ENCODE measurements at regions not wholly inside any gene's neighbourhood (a gene's known extent, or its start where the extent isn't known, plus 50 kb on each side); places are given as distances from the start of the nearest gene placed in this dataset.
"Not testable (repeated sequence)": the region's sequence is repeated elsewhere in the genome, so short reads cannot be mapped to it uniquely, and the experiment has no call there.

DNA sequence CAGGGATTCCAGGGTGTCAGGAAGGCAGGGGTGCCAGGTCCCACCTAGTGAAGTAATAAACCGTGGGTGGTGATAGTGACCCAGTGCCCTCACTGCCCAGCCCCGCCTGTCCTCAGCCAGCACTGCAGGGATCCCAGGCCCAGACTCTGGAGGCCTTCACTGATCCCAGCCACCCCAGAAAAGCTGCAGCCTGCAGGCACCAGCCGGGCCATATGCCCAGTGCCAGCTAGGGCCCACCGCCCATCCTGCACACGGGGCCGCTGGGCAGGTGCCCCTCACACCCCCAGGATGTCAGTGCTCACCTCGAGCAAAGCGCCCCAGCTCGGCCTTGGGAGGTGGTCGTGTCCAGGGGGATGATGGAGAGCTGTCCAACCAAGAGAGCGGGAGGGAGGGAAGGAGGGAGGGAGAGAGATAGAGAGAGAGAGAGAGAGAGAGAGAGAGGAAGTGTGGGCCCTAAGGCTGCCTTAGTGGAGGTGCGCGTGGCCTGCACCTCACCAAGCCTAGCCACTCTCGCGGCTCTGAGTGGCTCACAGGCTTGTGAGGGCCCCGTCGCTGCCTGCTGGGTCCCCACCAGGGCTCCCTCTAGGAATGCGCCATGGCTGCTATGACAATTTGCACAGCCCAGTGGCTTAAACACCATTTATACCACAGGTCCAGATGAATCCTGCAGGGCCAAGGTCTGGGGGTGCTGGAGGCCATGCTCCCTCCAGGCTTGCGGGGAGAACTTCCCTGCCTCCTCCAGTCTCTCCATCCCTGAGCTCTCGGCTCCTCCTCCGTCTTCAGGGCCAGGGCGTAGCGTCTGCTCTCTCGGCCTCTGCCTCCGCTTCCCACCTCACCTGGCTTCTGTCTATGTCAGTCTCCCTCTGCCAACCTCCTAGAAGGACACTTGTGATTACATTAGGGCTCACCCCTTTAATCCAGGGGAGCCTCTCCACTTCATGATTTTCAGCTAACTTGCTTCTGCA is 401.0 kb downstream of the TMEM121 start:
- DNase-seq = no peak

DNA sequence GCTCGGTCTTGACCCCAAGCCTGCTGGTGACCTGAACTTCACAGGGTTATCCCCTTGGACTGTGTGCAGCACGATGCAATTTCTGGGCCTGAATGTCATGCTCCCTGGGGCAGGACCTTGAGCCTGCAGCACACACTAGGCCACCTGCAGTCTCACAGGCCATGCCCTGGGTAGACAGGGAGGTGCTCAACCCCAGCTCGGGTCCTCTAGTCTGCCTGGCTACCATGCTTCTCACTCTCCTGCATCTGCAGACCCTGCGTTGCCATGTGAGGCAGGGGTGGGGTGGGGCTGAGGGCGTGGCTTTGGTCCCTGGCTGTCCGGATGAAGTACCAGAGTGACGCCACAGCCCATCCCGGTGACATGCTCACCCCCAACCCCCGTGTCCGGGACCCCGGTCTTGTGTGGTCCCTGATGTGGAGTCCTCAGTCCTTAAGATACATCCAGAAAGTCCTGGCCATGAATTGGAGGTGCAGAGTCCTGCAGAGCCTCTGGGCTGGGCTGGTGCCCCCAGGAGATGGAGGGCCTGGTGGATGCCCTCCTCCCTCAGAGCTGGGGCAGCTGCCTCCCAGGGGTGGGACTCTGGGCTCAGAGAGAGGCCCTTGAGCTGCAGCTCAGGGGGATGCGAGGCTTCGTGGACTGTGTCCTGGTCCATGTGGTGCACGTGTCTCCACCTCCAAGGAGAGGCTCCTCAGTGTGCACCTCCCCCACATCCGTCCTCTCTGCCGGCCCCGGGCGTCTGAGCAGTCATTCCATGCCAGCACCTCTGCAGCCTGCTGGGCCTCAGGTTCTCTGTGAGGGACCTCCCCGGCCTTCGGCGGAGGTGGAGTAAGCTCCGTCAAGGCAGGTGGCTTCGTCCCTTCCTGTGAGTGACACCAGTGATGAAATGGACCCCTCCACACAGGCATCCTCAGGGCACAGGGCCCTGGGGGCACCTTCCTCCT is 402.1 kb downstream of the TMEM121 start:
- DNase-seq = not testable (repeated sequence)

DNA sequence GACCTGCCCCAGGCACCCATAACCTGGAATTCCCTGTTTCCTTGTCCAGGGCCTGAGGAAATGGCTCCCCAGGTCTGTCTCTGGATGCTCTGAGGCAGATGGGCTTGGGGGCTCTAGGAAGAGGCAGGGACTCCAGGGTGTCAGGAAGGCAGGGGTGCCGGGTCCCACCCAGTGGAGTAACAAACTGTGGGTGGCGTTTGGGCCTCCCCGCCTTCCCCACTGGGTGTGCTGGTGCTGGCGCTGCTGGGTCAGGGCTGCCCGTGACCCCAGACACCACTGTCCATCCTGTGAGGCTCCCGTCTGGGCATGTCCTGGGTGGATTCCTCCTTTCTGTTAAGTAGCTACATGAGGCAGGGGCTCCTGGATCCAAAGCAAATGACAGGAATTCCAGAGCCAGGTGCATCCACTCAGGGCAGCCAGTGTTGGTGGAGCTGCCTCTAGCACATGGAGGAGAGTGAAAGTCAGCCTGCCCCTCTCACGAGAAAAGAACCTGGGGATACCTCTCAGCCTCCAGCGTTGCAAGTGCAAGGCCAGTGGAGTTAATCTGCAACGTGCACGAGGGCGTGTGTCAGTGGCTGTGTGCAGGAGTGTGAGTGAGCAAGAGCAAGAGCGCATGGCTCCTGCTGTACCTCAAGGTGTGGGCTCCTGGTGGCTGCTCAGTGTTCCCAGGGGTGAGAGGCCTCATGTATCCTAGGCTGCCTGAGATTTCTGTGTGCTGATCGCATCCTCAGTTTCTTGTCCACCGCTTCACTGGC is 403.1 kb downstream of the TMEM121 start:
- DNase-seq = no peak

DNA sequence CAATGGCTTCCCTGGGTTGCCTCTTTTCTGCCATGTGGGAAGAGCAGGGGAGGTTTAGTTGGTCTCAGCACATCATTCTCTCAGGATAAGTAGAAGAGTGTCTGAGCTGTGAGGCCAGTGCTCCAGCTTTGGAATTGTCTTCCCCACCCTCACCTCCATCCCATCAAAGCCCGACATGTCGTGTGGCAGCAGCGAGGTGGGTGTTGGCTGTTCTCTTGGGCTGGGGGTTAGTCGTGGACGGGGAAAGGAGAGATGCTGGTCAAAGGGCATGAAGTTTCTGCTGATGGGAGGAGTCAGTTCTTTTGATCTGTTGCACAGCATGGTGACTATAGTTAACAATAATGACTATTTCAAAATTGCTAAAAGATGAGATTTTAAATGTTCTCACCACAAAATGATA is 404.2 kb downstream of the TMEM121 start:
- DNase-seq = no peak

DNA sequence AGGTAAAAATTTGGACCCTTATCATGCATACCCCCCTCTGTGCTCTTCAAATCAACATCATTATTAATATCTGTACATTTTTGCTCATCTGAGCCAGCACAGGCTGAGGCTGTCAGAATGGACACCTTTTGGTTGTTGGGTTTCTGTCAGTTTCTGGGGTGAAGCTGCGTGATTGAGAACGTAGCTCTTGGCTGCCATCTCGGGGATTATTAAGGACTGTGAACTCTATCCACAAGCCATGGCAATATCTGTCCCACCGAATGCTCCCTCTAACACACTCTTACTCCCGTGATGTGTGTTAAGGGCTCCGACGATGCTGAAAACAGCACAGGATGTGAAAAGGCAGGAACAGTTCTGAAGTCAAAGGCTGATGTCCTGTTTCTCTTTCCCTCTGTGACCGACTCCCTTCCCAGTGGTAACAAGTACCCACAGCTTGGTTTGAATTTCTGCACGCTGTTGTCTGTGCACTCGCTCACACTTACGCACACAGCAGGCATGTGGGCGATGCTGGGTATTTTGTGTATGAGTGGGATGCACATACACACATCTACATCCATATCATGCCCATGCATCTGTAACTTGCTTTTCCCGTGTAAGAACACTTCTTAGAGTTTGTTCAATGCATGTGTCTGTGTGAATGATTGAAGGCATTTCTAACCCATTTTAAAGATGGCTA is 405.6 kb downstream of the TMEM121 start:
- no peak for DNase-seq

DNA sequence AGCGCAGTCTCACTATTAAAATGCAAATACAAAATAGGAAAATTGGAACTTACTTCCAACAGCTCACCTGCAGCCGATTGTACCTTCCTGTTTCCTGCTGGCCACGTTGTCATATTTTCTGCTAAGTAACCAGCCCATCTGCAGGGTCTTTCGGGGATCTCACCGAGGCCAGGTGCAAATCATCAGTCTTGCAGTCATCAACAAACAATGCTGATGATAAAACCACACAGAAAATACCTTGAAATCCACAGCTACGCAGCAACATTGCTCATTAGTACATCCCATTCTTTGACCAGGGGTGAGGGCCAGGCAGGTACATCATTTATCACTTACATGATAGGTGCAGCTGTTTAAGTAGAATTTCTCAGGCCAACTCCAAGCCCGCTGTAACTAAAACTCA is 406.9 kb downstream of the TMEM121 start:
- DNase-seq = no peak

DNA sequence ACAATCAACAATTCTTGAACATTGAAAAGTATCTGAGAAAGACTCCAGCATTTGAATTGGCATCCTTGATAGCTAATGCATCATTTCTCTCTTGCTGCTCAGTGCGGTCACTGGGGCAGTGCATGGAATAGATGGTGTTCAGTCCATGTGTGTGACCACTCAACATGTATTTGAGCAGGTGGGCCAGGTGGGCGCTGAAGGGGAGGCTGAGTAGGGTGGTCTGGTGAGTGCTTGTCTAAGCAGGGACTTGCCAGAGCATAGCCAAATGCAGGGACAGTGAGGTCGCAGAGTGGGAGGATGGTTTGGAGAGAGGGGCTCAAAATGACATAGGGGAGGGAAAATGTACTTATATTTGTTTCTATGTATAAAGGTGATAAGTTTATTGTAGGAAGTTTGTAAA is 409.0 kb downstream of the TMEM121 start:
- no peak for DNase-seq

DNA sequence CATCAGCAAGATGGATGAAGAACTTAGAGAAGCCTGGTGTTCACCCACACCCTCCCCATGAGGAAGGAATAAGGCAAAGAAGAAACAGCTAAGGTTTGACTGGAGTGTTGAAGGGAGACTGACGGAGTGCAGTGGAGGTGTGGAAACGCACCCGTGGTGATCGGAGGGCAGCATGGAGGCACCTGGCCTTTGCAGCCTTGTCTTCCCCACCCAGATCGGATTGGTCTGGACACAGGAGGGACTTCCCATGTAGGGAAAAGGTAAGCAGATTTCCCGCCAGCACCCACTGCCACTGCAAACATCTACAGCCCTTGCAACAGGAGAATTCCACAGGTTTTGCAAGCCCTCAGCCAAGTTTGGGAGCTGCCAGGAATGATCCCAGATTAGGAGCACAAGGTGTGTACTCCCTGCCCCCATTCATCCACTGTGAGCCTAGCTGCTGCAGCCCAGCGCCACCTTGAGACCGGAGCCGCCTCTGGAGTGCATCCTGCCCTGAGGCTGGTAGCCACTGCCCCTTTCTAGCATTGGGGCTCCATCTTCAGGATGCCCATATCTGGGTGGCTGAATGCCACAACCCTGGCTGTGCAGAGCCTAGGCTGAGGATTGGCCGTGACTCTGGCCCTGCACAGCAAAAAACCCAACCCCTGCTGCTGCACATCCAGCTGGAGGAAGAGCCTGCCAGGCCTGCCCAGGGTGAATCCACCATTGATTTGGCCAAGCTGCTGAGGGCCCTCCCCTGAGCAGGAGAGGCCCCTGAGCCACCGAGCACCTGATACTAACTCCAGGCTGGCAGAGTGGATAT is 411.1 kb downstream of the TMEM121 start:
- no peak for DNase-seq

DNA sequence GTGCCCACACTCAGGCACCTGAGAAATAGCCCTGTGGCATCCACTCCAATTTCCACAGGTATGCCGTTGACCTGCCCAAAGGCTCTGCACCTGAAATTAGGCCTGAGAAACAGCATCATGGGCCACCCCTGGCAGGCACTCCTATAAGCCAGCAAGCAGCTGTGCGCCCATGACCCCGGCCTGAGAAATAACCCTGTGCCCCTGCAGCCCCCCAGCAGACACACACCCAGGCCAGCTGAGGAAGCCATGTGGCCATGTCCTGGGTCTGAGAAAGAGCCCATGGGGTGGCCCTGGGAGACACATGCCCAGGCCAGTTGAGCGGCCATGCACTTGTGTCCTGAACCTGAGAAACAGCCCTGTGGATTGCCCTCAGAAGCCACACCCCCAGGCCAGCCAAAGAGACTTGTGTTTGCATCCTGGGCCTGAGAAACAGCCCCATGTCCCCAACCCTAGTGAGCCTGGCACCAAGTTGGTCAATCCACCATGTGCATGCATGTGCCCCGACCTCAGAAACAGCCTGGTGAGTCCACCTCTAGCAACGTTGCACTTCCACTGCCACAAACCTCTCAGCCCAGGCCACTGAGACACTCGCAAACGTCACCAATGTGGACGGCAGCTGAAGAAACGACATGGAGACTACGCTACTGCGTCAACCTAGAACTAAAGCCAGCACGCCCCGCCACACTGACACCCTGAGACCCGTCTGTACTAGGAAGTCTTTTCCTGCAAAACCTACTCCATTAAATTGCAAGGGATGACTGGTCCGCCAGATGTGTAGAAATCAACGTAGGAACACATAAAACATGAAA is 411.9 kb downstream of the TMEM121 start:
- DNase-seq = no peak

DNA sequence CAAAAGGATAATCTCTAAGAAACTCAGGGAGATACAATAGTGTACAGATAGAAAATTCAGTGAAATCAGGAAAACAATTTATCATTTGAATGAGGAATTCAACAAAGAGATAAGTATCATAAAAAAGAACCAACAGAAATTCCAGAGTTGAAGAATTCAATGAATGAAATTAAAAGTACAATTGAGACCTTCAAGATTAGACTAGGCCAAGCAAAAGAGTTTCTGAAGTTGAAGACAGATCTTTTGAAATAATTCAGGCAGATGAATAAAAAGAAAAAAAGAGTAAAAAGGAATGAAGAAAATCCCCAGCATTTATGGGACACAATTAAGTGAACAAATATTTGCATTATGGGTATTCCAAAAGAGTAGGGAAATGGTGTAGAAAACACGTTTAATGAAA is 412.6 kb downstream of the TMEM121 start:
- DNase-seq = no peak

DNA sequence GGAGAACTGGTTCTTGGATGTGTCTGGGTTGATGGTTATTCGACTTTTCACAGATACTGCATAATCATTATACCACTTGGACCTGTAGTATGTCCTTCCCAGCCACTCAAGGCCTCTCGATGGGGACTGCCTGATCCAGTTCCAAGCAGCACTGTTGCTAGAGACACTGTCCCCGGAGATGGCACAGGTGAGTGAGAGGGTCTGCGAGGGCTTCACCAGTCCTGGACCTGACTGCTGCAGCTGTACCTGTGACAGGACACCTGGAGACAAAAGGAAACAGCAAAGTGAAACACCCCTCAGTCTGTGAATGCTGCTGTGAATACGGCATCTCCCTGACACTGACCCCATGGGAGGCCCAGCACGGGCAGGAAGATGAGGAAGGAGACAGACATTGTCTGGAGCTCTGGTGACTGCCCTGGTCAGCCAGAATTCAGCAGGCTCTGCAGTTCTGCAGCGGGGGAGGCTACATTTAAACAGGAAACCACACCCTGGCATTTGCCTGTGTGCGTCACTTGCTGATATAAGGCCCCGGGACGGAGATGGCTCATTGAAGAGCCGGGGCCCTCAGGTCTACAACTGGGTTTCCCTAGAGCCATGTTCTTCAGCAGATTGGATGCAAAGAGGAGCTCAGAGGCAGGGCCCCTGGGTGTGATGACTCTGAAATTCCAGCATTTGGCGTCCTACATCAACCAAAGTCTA is 413.6 kb downstream of the TMEM121 start:
- DNase-seq = no peak

DNA sequence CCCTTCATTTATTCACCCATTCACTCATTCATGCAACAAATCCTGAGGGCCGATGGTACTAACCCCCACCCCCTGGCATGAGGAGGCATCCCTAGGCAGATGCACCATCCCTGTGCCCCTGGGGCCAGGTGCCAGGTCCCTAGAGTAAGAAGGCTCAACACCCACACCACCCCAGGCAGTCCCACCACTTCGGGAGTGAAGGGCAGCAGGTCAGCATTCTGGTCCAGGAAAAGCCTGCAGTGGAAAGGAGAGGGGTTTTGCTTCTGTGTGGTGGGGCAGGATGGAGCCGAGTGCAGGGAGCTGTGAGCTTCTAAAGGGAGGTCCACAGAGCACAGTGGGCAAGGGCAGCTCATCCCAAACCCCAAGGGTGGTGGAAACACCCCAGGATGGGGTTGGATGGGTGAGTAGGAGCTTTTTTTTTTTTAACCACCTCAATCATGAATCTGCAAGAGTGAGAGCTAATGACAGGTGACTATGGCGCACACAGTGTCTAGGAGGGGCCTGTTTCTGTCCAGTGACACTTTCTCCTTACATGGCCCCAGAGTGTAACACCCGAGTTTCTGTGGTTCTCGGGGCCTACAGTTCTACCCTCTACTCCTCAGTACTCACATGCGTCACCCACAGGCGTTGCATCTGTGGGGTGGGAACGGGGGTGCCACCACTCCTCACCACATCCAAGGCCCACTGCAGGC is 414.3 kb downstream of the TMEM121 start:
- DNase-seq = no peak

DNA sequence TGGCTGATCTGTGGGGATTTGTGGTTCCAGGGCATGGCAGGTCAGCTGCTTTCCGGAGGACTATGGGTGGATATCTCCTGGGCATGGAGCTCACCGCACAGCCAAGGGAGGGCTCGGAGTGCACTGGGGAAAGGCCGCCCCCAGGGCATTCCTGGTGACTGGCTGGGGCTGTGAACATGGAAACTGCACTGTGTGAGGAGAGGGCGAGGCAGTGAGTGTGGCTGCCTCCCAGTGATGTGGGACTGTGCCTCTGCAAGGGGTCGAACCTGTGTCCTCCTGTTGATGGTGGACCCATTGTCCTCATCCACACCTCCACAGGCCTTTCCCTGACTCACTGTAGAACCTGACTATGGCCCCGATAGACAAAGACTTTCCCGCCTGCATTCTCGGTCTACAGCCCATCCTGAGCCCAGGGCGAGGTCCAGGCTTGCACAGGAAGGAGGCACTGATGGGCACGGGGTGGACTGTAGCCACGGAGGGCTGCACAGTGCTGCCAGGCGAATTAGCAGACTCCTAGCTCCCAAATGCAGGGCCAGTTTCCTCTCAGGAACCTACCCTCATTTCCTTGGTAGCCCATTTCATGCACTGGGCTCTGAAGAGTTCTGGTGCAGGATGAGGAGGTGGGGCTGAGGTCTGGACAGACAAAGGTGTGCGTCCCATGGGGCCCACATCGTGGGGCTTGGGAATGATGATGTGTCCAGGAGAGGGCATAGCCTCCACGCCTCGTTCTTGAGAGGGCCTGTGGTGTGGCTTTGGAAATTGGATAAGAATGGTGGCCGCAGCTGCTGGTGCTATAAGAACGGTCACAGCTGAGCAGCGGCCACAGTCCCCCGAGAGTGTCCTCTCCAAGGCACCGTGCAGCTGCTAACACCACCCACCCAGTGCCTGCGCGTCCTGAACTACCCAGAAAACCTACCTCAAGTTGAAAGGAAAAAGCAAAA is 415.1 kb downstream of the TMEM121 start:
- DNase-seq = no peak

DNA sequence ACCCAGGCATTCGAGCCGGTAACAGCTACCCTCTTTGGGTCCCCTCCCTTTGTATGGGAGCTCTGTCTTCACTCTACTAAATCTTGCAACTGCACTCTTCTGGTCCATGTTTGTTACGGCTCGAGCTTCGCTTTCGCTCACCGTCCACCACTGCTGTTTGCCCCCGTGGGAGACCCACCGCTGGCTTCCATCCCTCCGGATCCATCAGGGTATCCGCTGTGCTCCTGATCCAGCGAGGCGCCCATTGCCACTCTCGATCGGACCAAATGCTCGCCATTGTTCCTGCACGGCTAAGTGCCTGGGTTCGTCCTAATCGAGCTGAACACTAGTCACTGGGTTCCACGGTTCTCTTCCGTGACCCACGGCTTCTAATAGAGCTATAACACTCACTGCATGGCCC is 416.3 kb downstream of the TMEM121 start:
- DNase-seq = not testable (repeated sequence)

DNA sequence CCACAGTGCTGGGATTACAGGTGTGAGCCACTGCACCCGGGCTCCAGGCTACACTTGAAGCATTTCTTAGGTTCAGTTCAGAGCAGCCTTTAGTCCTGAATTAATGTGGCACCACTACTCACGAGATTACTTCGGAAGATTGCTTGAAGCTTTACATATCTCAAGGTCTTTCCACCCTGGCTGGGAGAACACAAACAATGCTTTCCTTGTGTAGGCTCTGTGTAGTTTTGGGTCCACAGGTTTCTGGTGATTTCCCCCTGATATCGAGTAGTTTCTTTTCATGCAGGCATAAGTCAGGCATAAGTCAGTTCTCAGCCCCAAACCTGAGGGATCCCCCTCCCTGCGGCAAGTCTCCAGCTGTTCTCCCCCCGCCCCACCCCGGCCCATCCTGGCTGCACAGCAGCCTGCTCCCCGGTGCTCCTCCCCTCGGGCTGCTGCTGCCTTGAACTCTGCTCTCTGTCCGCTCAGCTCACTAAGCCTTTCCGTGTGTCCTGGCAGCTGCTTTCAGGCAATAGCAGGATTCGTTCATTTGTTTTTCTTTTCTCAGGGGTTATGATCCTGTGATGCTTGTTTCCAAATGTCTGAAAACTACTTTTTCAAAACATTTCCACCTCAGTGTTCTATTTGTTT is 417.7 kb downstream of the TMEM121 start:
- no peak for DNase-seq

DNA sequence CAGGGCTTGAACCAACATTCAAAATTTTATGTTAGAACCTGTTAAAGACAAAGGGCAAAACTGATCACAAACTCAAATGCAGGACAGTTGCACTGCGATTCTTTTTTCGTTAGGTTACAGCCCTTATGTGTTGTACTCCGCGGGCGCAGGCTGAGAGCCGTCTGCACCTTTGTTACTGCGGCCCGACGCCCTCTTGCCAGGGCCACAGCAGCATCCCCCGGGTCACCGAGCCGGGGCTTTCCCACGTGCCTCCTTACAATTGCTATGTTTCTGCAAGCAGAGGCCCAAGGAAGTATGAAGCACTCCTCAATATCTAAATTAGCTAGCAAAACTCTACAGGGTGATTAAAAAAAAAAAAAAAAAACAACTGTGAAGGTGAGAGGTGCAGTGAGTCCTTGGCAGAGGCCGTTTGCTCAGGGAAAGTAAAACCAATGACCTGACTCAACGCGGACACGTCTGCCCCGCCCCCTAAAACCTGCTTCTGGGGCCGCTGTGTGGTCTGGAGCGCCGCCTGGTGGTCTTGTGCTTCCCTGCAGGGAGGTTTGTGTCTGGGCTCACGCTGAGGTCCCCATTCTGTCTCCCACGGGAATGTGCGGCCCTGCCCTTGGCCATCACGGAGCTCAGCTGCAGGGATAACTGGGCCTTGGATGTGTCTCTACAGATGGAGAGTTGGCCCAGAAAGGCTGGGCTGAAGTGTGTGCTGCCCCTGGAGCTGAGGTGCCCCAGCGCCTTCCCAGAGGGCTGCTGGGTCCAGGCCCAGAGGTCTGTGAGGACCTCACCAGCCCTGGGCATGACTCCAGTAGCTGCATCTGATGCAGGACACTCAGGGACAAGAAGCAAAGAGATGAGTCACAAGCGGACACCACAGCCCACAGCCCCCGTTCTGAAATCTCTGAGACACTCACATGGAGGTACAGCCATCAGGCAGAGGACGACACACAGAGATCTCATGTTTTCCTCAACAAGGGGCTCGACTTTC is 418.5 kb downstream of the TMEM121 start:
- DNase-seq = no peak
